ENCODE measurements at regions not wholly inside any gene's neighbourhood (a gene's known extent, or its start where the extent isn't known, plus 50 kb on each side); places are given as distances from the start of the nearest gene placed in this dataset.
A peak's percentile ranks its signal among the peaks of the same experiment; 100 is the strongest.

DNA sequence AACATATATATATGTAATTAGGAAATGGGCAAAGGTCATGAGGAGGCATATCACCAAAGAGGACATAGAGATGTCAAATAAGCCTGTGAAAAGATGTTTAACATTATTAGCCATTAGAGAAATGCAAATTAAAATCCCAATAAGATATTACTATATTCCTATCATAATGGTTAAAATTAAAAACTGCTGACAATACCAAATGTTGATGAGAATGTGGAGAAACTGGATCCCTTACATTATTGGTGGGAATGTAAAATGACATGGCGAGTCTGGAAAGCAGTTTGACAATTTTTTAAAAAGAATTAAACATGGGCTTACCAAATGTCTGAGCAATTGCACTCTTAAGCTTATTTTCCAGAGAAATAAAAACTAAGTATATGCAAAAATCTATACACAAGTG is 1821.6 kb upstream of the C9orf72 start:
- no peak overlapping the region for H3K14ac ChIP-seq (replicated peaks; ENCODE audit: low read depth, low read length)
- in situ Hi-C loops (cut with MboI; ENCODE audit: low sequenced_read_pairs): no loop called here

More for the DNA sequence above, 1821.6 kb upstream of the C9orf72 start:
- Histone ChIP-seq H2BK15ac (ENCODE audit: low read depth, low read length) (no peak overlapping the region), H3K4me2 (ENCODE audit: low read depth, low read length) (no peak overlapping the region), H2AFZ (replicated peaks; ENCODE audit: low read length, poor library complexity) (no peak overlapping the region), H3K4me1 (ENCODE audit: control insufficient read depth, insufficient read depth, low read length) (no peaks in the 10 kb centered on the region), H3K4me3 (ENCODE audit: insufficient read depth, low read depth, low read length) (no peak overlapping the region), H3K18ac (ENCODE audit: low read depth, low read length) (no peak overlapping the region), H3K27me3 (ENCODE audit: control insufficient read depth, insufficient read depth, low read length) (no peaks in the 10 kb centered on the region), H3K56ac (ENCODE audit: extremely low read depth, insufficient read depth, low read length) (no peak overlapping the region), H2BK20ac (ENCODE audit: low read depth, low read length) (no peak overlapping the region), H4K8ac (ENCODE audit: low read depth in 2 of 2, low read length in 2 of 2) (no peak overlapping the region), H3K79me1 (ENCODE audit: low read depth in 1 of 2, low read length in 2 of 2) (no peaks in the 10 kb centered on the region), H4K20me1 (ENCODE audit: insufficient read depth, low read length) (no peaks in the 10 kb centered on the region), H4K5ac (ENCODE audit: low read depth, low read length) (no peak overlapping the region), H3K9me1 (ENCODE audit: insufficient read depth, low read length) (no peaks in the 10 kb centered on the region), H3K27ac (ENCODE audit: insufficient read depth, low read length) (no peak overlapping the region), H4K91ac (ENCODE audit: insufficient read depth, low read depth, low read length) (no peak overlapping the region), H2AK5ac (ENCODE audit: low read depth, low read length) (no peak overlapping the region), H3K23ac (ENCODE audit: low read depth, low read length) (no peak overlapping the region), H2AK9ac (replicated peaks; ENCODE audit: low read depth, low read length, poor library complexity) (no peak overlapping the region), H2BK120ac (ENCODE audit: low read depth, low read length) (no peak overlapping the region), H3K36me3 (ENCODE audit: control insufficient read depth, insufficient read depth, low read length) (no peaks in the 10 kb centered on the region), H3K9me3 (ENCODE audit: control insufficient read depth, insufficient read depth, low read length) (no peaks in the 10 kb centered on the region), H3K9ac (ENCODE audit: low read depth, low read length) (no peak overlapping the region), H2BK5ac (ENCODE audit: low read depth, low read length, poor library complexity, severe bottlenecking) (no peak overlapping the region), H3K4ac (ENCODE audit: low read depth, low read length) (no peak overlapping the region)
- CTCF ChIA-PET: no interaction called here
- TF ChIP-seq MAFK (IDR thresholded peaks at IDR 0.05; ENCODE audit: low read depth, low read length) (peak; percentile 60), RCOR1 (IDR thresholded peaks at IDR 0.05; ENCODE audit: insufficient replicate concordance, low read length) (no peak), SMC3 (IDR thresholded peaks at IDR 0.05; ENCODE audit: low read depth, low read length) (no peak), BHLHE40 (IDR thresholded peaks at IDR 0.05; ENCODE audit: low read depth, low read length) (no peak), CEBPB (IDR thresholded peaks at IDR 0.05; ENCODE audit: low read depth, low read length) (no peak)
- TF ChIP-seq, protein P1, sequence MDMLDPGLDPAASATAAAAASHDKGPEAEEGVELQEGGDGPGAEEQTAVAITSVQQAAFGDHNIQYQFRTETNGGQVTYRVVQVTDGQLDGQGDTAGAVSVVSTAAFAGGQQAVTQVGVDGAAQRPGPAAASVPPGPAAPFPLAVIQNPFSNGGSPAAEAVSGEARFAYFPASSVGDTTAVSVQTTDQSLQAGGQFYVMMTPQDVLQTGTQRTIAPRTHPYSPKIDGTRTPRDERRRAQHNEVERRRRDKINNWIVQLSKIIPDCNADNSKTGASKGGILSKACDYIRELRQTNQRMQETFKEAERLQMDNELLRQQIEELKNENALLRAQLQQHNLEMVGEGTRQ (IDR thresholded peaks at IDR 0.05; ENCODE audit: low read depth, low read length): no peak
- TF ChIP-seq, protein P2, sequence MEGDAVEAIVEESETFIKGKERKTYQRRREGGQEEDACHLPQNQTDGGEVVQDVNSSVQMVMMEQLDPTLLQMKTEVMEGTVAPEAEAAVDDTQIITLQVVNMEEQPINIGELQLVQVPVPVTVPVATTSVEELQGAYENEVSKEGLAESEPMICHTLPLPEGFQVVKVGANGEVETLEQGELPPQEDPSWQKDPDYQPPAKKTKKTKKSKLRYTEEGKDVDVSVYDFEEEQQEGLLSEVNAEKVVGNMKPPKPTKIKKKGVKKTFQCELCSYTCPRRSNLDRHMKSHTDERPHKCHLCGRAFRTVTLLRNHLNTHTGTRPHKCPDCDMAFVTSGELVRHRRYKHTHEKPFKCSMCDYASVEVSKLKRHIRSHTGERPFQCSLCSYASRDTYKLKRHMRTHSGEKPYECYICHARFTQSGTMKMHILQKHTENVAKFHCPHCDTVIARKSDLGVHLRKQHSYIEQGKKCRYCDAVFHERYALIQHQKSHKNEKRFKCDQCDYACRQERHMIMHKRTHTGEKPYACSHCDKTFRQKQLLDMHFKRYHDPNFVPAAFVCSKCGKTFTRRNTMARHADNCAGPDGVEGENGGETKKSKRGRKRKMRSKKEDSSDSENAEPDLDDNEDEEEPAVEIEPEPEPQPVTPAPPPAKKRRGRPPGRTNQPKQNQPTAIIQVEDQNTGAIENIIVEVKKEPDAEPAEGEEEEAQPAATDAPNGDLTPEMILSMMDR (conservative IDR thresholded peaks at IDR 0.05; ENCODE audit: low read depth, low read length): no peak
- TF ChIP-seq, protein P3, sequence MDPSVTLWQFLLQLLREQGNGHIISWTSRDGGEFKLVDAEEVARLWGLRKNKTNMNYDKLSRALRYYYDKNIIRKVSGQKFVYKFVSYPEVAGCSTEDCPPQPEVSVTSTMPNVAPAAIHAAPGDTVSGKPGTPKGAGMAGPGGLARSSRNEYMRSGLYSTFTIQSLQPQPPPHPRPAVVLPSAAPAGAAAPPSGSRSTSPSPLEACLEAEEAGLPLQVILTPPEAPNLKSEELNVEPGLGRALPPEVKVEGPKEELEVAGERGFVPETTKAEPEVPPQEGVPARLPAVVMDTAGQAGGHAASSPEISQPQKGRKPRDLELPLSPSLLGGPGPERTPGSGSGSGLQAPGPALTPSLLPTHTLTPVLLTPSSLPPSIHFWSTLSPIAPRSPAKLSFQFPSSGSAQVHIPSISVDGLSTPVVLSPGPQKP (IDR thresholded peaks at IDR 0.05; ENCODE audit: borderline replicate concordance, low read depth, low read length): no peak
- no peak for DNase-seq
- intact Hi-C loops (cut with micrococcal nuclease) (no loop called here), dilution Hi-C loops (cut with HindIII; ENCODE audit: low sequenced_read_pairs, unreplicated experiment) (no loop called here)
- no peak for ATAC-seq (ENCODE audit: low read depth)
- no CpG with 5 or more reads among the region's 1 CpG for whole genome bisulfite sequencing, 2 experiments (ENCODE audit: extremely low coverage in 2 of 2, insufficient read length in 1 of 2)
- BruUV-seq (replicated peaks): no TSS peak
- POLR2A ChIA-PET (ENCODE audit: unreplicated experiment): no interaction called here
